ENCODE measurements at regions not wholly inside any gene's neighbourhood (a gene's known extent, or its start where the extent isn't known, plus 50 kb on each side); places are given as distances from the start of the nearest gene placed in this dataset.

DNA sequence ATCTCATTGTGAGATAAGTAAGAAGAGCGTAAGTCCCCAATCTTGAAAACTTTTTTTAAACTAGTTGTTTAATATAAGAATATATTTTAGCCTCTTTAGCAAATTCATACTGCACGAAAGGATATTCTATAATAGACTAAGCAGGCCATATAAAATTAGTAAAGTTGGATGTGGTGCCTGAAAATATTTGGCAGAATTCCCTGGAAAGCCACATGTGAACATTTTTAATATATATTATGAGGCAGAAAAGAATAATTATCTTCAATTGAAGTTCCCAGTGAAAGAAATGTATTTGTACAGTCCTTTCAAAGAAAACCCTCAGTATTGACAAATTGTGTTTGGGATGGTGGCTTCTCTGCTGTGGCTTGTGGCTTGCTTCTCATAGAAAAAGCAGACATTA is 237.5 kb upstream of the JAG1 start:
- no peak for TF ChIP-seq POLR2A (IDR thresholded peaks at IDR 0.05; ENCODE audit: low read length)
- TF ChIP-seq GATA1 (IDR thresholded peaks at IDR 0.05; ENCODE audit: low read depth, low read length), result no peak
